ENCODE measurements at regions not wholly inside any gene's neighbourhood (a gene's known extent, or its start where the extent isn't known, plus 50 kb on each side); places are given as distances from the start of the nearest gene placed in this dataset.
A peak's percentile ranks its signal among the peaks of the same experiment; 100 is the strongest.
"Not testable (repeated sequence)": the region's sequence is repeated elsewhere in the genome, so short reads cannot be mapped to it uniquely, and the experiment has no call there.

GRCh38 chr17:22277595-22277994 lies 585.3 kb downstream of the KCNJ18 start:
- H3K9me3 ChIP-seq (replicated peaks in 1 of 3) = no peaks in the 10 kb centered on the region
- no peak overlapping the region for H3K4me3 ChIP-seq
- H3K4me1 ChIP-seq (replicated peaks in 1 of 2) = no peaks in the 10 kb centered on the region
- intact Hi-C loops (cut with DNase I) = loop anchor here in 1 of 2 donors (10.0 kb wide), 1 partner anchor 67 kb away; no protein-coding TSS in a partner anchor
- H3K27ac ChIP-seq = no peak overlapping the region
- no peaks in the 10 kb centered on the region for H3K27me3 ChIP-seq
- WGBS, 4 donors = 45 to 77% (median 60%) methylated on average over 1 to 3 of the region's 3 CpGs
- TF ChIP-seq, protein P1, sequence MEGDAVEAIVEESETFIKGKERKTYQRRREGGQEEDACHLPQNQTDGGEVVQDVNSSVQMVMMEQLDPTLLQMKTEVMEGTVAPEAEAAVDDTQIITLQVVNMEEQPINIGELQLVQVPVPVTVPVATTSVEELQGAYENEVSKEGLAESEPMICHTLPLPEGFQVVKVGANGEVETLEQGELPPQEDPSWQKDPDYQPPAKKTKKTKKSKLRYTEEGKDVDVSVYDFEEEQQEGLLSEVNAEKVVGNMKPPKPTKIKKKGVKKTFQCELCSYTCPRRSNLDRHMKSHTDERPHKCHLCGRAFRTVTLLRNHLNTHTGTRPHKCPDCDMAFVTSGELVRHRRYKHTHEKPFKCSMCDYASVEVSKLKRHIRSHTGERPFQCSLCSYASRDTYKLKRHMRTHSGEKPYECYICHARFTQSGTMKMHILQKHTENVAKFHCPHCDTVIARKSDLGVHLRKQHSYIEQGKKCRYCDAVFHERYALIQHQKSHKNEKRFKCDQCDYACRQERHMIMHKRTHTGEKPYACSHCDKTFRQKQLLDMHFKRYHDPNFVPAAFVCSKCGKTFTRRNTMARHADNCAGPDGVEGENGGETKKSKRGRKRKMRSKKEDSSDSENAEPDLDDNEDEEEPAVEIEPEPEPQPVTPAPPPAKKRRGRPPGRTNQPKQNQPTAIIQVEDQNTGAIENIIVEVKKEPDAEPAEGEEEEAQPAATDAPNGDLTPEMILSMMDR (IDR thresholded peaks at IDR 0.05) = no peak
- TF ChIP-seq POLR2A (IDR thresholded peaks at IDR 0.05) = no peak
- H3K36me3 ChIP-seq (replicated peaks in 1 of 2) = no peaks in the 10 kb centered on the region
- DNase-seq = no peak

DNA sequence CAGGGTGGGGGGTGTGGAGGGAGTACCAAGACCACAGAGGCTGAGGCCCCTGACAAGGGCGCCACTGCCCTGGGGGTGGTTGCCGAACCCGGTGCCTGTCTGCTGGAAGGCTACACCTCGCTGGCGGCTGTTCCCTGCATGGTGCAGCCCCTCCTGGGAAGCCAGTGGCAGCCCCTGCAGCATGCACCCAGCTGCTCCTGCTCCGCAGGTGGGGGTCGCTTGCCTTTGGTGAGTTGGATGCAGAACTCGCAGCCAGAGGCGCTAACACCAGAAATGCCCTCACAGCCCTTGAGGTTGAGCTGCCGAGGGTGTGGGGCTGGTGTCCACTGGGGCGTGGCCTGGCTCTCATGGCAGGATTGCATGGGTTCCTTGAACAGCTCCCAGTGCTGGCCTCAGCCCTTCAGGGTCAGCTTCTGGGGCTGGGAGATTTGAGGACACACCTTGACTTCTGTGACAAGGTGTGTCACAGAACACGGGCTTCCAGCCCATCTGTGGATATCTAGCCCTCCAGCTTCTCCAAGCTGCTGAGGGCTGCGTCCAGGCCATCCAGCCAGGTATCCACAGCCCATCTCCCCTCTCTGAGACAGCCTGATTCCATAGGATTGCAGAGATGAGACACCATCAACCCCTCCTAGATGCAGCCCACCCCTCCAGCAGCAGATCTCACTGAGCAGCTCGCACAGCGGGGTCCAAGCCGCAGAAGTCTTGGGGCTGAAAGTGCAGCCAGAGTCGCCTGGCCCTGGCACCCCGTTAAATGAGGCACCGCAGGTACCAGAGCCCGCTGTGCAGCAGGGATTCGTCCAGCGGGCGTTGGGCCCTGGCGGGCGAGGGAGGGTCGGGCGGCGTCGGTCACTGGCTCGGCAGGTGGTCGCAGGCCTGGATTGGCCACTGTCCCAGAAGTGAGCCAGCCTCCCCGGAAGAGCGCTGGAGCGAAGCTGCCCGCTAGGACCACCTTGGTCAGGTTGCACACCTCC lies 586.3 kb downstream of the KCNJ18 start:
- Histone ChIP-seq H3K9me3 (replicated peaks in 1 of 3) (no peaks in the 10 kb centered on the region), H3K4me3 (no peak overlapping the region), H3K4me1 (replicated peaks in 1 of 2) (no peaks in the 10 kb centered on the region), H3K36me3 (replicated peaks in 1 of 2) (no peaks in the 10 kb centered on the region), H3K27me3 (no peaks in the 10 kb centered on the region), H3K27ac (no peak overlapping the region)
- 79 to 86% (median 84%) methylated on average over 13 to 35 of the region's 35 CpGs for WGBS, 4 donors
- TF ChIP-seq POLR2A (IDR thresholded peaks at IDR 0.05) = no peak
- TF ChIP-seq, protein P1 (IDR thresholded peaks at IDR 0.05) = no peak
- peak in 1 of 7 donors; percentile 5 for DNase-seq
- intact Hi-C loops (cut with DNase I) = loop anchor here in 1 of 2 donors (10.0 kb wide), 1 partner anchor 66 kb away; no protein-coding TSS in a partner anchor

DNA sequence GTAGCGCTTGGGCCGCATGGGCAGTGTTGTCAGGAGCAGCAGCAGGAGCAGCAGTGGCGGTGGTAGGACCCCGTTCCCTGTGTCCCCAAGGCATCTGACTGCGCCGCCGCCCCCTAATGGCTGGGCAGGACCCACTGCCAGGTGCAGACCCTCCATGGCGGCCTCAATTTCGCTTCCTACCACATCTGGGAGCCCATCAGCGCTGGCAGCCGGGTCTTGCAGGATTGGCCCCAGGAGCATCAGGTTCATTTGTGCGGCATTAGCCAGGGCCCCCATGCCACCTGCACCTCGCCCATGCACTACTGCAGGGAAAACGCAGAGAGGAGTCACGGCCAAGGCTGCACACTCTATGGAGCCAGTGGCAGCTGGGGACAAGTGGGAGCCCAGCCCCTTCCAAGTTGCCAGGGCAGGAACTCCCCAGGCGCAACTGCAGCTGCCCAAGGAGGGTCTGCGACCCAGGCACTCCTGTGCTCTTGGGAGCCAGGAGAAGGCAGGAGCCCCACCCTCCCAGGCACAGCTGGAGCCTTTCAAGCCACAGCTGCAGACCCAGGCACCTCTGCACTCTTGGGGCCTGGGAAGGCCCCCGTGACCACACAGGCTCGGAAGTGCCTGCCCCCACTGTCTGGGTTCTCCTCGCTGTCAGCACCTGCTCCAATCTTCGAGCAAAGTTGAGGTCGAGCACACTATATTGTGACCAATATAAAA lies 594.2 kb downstream of the KCNJ18 start:
- Histone ChIP-seq H3K4me3 (no peak overlapping the region), H3K27me3 (no peaks in the 10 kb centered on the region), H3K4me1 (replicated peaks in 1 of 2) (no peaks in the 10 kb centered on the region), H3K36me3 (replicated peaks in 1 of 2) (no peaks in the 10 kb centered on the region), H3K27ac (no peak overlapping the region), H3K9me3 (replicated peaks in 1 of 3) (no peaks in the 10 kb centered on the region)
- TF ChIP-seq POLR2A (IDR thresholded peaks at IDR 0.05) = no peak
- TF ChIP-seq, protein P1 (IDR thresholded peaks at IDR 0.05) = no peak
- intact Hi-C loops (cut with DNase I) = no loop called here
- WGBS, 4 donors = 75 to 80% (median 76%) methylated on average over 12 to 22 of the region's 22 CpGs
- peak in 2 of 7 donors; percentile 5 to 41 for DNase-seq

DNA sequence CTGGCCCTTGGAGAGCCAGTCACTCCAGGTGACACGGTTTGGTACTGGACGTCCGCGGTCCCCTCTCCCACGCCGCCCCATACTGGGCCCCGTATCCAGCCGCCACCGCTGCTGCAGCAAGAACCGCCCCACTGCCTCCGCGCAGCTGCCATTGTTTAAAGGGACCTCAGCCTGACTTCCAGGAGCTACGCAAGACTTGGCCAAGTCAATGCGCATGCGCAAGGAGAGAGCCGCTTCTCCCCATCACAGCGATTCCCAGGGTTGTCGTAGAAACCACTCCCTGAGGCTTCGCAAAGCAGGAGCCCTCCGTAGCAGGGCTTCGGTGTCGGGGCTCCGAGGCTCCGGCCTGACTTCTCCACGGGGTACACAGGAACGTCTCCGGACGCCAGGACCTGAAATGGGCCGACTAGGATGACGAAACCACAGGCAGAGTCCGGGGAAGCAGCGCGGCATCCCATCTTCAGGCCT lies 606.2 kb downstream of the KCNJ18 start:
- H3K27ac ChIP-seq; H3K36me3 ChIP-seq (replicated peaks in 1 of 2); intact Hi-C loops (cut with DNase I); H3K27me3 ChIP-seq; H3K9me3 ChIP-seq (replicated peaks in 1 of 3); DNase-seq; H3K4me3 ChIP-seq; H3K4me1 ChIP-seq (replicated peaks in 1 of 2): not testable (repeated sequence)
- 80 to 90% (median 83%) methylated on average over 4 to 24 of the region's 33 CpGs for WGBS, 4 donors

All from adrenal gland (tissue), 9 donors.